ENCODE measurements at regions not wholly inside any gene's neighbourhood (a gene's known extent, or its start where the extent isn't known, plus 50 kb on each side); places are given as distances from the start of the nearest gene placed in this dataset.

- no peak overlapping the region for H2BK15ac ChIP-seq (replicated peaks; ENCODE audit: low read depth)
- no CpG with 5 or more reads among the region's 1 CpG for WGBS (ENCODE audit: extremely low coverage, insufficient coverage, low lambda C conversion rate)
- H3K4me1 ChIP-seq (ENCODE audit: control insufficient read depth, low read depth, low read length): no peaks in the 10 kb centered on the region
These were observed 737.9 kb downstream of the MECOM start for GRCh38 chr3:168925568-168925967.

GRCh38 chr3:168914662-168915061, 748.9 kb downstream of the MECOM start:
- H3K4me2 ChIP-seq (ENCODE audit: low read length): no peak overlapping the region
- no CpG with 5 or more reads among the region's 1 CpG for WGBS (ENCODE audit: extremely low coverage, insufficient coverage, low lambda C conversion rate)
- no peak overlapping the region for H4K5ac ChIP-seq (ENCODE audit: low read length)
- no peak overlapping the region for H2BK15ac ChIP-seq (replicated peaks; ENCODE audit: low read depth)
- no peak overlapping the region for H3K9ac ChIP-seq (ENCODE audit: low read length)
- no peaks in the 10 kb centered on the region for H3K79me2 ChIP-seq (ENCODE audit: control insufficient read depth, insufficient read depth, low read length)
- no peak overlapping the region for H3K4ac ChIP-seq (ENCODE audit: low read depth, low read length)
- peak; percentile 14 for DNase-seq
- H3K23ac ChIP-seq (ENCODE audit: low read length): no peak overlapping the region
- no peaks in the 10 kb centered on the region for H3K36me3 ChIP-seq (ENCODE audit: control insufficient read depth, insufficient read depth, low read length)
- H3K79me1 ChIP-seq (ENCODE audit: low read length): no peaks in the 10 kb centered on the region
- no peak overlapping the region for H3K4me3 ChIP-seq (ENCODE audit: low read length)
- no peak overlapping the region for H4K8ac ChIP-seq (ENCODE audit: low read depth, low read length)
- H3K27me3 ChIP-seq (ENCODE audit: insufficient read depth, low read length, poor library complexity): no peaks in the 10 kb centered on the region
- no peak overlapping the region for H3K27ac ChIP-seq (ENCODE audit: low read depth, low read length)
- no peaks in the 10 kb centered on the region for H3K4me1 ChIP-seq (ENCODE audit: control insufficient read depth, low read depth, low read length)
- H3K18ac ChIP-seq (ENCODE audit: low read length): no peak overlapping the region
- H2AK5ac ChIP-seq (ENCODE audit: low read length): no peak overlapping the region
- H3K56ac ChIP-seq (ENCODE audit: low read length): no peak overlapping the region
- H2BK5ac ChIP-seq (ENCODE audit: low read length): no peak overlapping the region
- H2BK120ac ChIP-seq (ENCODE audit: low read depth, low read length): no peak overlapping the region

More at GRCh38 chr3:168925568-168925967, 737.9 kb downstream of the MECOM start:
- H4K8ac ChIP-seq (ENCODE audit: low read depth, low read length): no peak overlapping the region
- no peak overlapping the region for H3K56ac ChIP-seq (ENCODE audit: low read length)
- no peak overlapping the region for H3K27ac ChIP-seq (ENCODE audit: low read depth, low read length)
- no peak overlapping the region for H2BK120ac ChIP-seq (ENCODE audit: low read depth, low read length)
- H3K9ac ChIP-seq (ENCODE audit: low read length): no peak overlapping the region
- no peaks in the 10 kb centered on the region for H3K36me3 ChIP-seq (ENCODE audit: control insufficient read depth, insufficient read depth, low read length)
- no peaks in the 10 kb centered on the region for H3K79me2 ChIP-seq (ENCODE audit: control insufficient read depth, insufficient read depth, low read length)
- H3K4ac ChIP-seq (ENCODE audit: low read depth, low read length): no peak overlapping the region
- H3K79me1 ChIP-seq (ENCODE audit: low read length): no peaks in the 10 kb centered on the region
- no peak overlapping the region for H3K18ac ChIP-seq (ENCODE audit: low read length)
- H3K4me3 ChIP-seq (ENCODE audit: low read length): no peak overlapping the region
- H3K23ac ChIP-seq (ENCODE audit: low read length): no peak overlapping the region
- no peak for DNase-seq
- H3K4me2 ChIP-seq (ENCODE audit: low read length): no peak overlapping the region
- no peaks in the 10 kb centered on the region for H3K27me3 ChIP-seq (ENCODE audit: insufficient read depth, low read length, poor library complexity)
- no peak overlapping the region for H2AK5ac ChIP-seq (ENCODE audit: low read length)
- H4K5ac ChIP-seq (ENCODE audit: low read length): no peak overlapping the region
- H2BK5ac ChIP-seq (ENCODE audit: low read length): no peak overlapping the region

GRCh38 chr3:168909260-168909659, 754.3 kb downstream of the MECOM start:
- no peak overlapping the region for H2AK5ac ChIP-seq (ENCODE audit: low read length)
- no peak overlapping the region for H3K9ac ChIP-seq (ENCODE audit: low read length)
- no peak for DNase-seq
- H3K36me3 ChIP-seq (ENCODE audit: control insufficient read depth, insufficient read depth, low read length): no peaks in the 10 kb centered on the region
- no peak overlapping the region for H3K4ac ChIP-seq (ENCODE audit: low read depth, low read length)
- H3K4me1 ChIP-seq (ENCODE audit: control insufficient read depth, low read depth, low read length): no peaks in the 10 kb centered on the region
- no peak overlapping the region for H3K27ac ChIP-seq (ENCODE audit: low read depth, low read length)
- H3K4me3 ChIP-seq (ENCODE audit: low read length): no peak overlapping the region
- no peak overlapping the region for H2BK120ac ChIP-seq (ENCODE audit: low read depth, low read length)
- H2BK5ac ChIP-seq (ENCODE audit: low read length): no peak overlapping the region
- no peaks in the 10 kb centered on the region for H3K27me3 ChIP-seq (ENCODE audit: insufficient read depth, low read length, poor library complexity)
- no peak overlapping the region for H3K23ac ChIP-seq (ENCODE audit: low read length)
- no peak overlapping the region for H3K56ac ChIP-seq (ENCODE audit: low read length)
- H4K5ac ChIP-seq (ENCODE audit: low read length): no peak overlapping the region
- H3K79me2 ChIP-seq (ENCODE audit: control insufficient read depth, insufficient read depth, low read length): no peaks in the 10 kb centered on the region
- H3K4me2 ChIP-seq (ENCODE audit: low read length): no peak overlapping the region
- H2BK15ac ChIP-seq (replicated peaks; ENCODE audit: low read depth): no peak overlapping the region
- no CpG with 5 or more reads among the region's 1 CpG for WGBS (ENCODE audit: extremely low coverage, insufficient coverage, low lambda C conversion rate)
- no peaks in the 10 kb centered on the region for H3K79me1 ChIP-seq (ENCODE audit: low read length)
- H4K8ac ChIP-seq (ENCODE audit: low read depth, low read length): no peak overlapping the region
- no peak overlapping the region for H3K18ac ChIP-seq (ENCODE audit: low read length)

GRCh38 chr3:168895419-168895818, 768.1 kb downstream of the MECOM start:
- Histone ChIP-seq H3K56ac (ENCODE audit: low read length) (no peak overlapping the region), H3K27me3 (ENCODE audit: insufficient read depth, low read length, poor library complexity) (no peaks in the 10 kb centered on the region), H2AK5ac (ENCODE audit: low read length) (no peak overlapping the region), H4K8ac (ENCODE audit: low read depth, low read length) (no peak overlapping the region), H3K4me2 (ENCODE audit: low read length) (no peak overlapping the region), H3K27ac (ENCODE audit: low read depth, low read length) (no peak overlapping the region), H3K23ac (ENCODE audit: low read length) (no peak overlapping the region), H3K4ac (ENCODE audit: low read depth, low read length) (no peak overlapping the region), H2BK15ac (replicated peaks; ENCODE audit: low read depth) (no peak overlapping the region), H3K4me1 (ENCODE audit: control insufficient read depth, low read depth, low read length) (no peaks in the 10 kb centered on the region), H3K4me3 (ENCODE audit: low read length) (no peak overlapping the region), H3K18ac (ENCODE audit: low read length) (no peak overlapping the region), H3K79me2 (ENCODE audit: control insufficient read depth, insufficient read depth, low read length) (no peaks in the 10 kb centered on the region), H3K79me1 (ENCODE audit: low read length) (no peaks in the 10 kb centered on the region), H2BK120ac (ENCODE audit: low read depth, low read length) (no peak overlapping the region), H4K5ac (ENCODE audit: low read length) (no peak overlapping the region), H3K9ac (ENCODE audit: low read length) (no peak overlapping the region), H3K36me3 (ENCODE audit: control insufficient read depth, insufficient read depth, low read length) (no peaks in the 10 kb centered on the region), H2BK5ac (ENCODE audit: low read length) (no peak overlapping the region)
- WGBS (ENCODE audit: extremely low coverage, insufficient coverage, low lambda C conversion rate): no CpG with 5 or more reads among the region's 1 CpG
- DNase-seq: no peak

DNA sequence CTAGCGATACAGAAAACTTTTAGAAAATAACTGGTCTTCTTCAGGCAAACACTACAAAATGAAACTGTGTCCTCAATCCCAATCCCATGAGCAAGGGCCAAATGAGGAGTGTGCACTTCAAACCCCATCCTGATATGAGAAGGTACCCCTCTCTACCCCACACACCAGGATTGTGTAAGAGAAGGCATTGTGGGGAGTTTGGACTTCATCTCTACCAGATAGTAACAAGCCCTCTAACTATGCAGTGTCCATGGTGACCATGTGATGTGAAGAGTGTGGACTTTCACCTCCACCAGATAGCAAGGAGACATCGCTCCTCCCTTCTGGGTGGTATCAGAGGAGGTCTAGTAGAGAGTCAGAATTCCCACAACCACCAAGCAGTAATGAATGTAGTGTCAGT, 769.3 kb downstream of the MECOM start:
- H2BK120ac ChIP-seq (ENCODE audit: low read depth, low read length): no peak overlapping the region
- WGBS (ENCODE audit: extremely low coverage, insufficient coverage, low lambda C conversion rate): no CpG with 5 or more reads among the region's 2 CpGs
- H3K18ac ChIP-seq (ENCODE audit: low read length): no peak overlapping the region
- no peak overlapping the region for H3K27ac ChIP-seq (ENCODE audit: low read depth, low read length)
- H3K36me3 ChIP-seq (ENCODE audit: control insufficient read depth, insufficient read depth, low read length): no peaks in the 10 kb centered on the region
- DNase-seq: no peak
- H3K9ac ChIP-seq (ENCODE audit: low read length): no peak overlapping the region
- H3K4ac ChIP-seq (ENCODE audit: low read depth, low read length): no peak overlapping the region
- H4K8ac ChIP-seq (ENCODE audit: low read depth, low read length): no peak overlapping the region
- H3K4me2 ChIP-seq (ENCODE audit: low read length): no peak overlapping the region
- no peak overlapping the region for H2BK5ac ChIP-seq (ENCODE audit: low read length)
- no peak overlapping the region for H3K56ac ChIP-seq (ENCODE audit: low read length)
- no peak overlapping the region for H3K23ac ChIP-seq (ENCODE audit: low read length)
- no peak overlapping the region for H3K4me3 ChIP-seq (ENCODE audit: low read length)
- no peaks in the 10 kb centered on the region for H3K4me1 ChIP-seq (ENCODE audit: control insufficient read depth, low read depth, low read length)
- no peaks in the 10 kb centered on the region for H3K27me3 ChIP-seq (ENCODE audit: insufficient read depth, low read length, poor library complexity)
- no peak overlapping the region for H2BK15ac ChIP-seq (replicated peaks; ENCODE audit: low read depth)
- no peak overlapping the region for H2AK5ac ChIP-seq (ENCODE audit: low read length)
- no peaks in the 10 kb centered on the region for H3K79me1 ChIP-seq (ENCODE audit: low read length)
- no peak overlapping the region for H4K5ac ChIP-seq (ENCODE audit: low read length)
- H3K79me2 ChIP-seq (ENCODE audit: control insufficient read depth, insufficient read depth, low read length): no peaks in the 10 kb centered on the region

- H3K4me1 ChIP-seq (ENCODE audit: control insufficient read depth, low read depth, low read length): no peaks in the 10 kb centered on the region
These were observed 773.8 kb downstream of the MECOM start for GRCh38 chr3:168889666-168890065.

More at GRCh38 chr3:168889666-168890065, 773.8 kb downstream of the MECOM start:
- Histone ChIP-seq H3K56ac (ENCODE audit: low read length) (no peak overlapping the region), H2AK5ac (ENCODE audit: low read length) (no peak overlapping the region), H3K9ac (ENCODE audit: low read length) (no peak overlapping the region), H3K4me3 (ENCODE audit: low read length) (no peak overlapping the region), H4K5ac (ENCODE audit: low read length) (no peak overlapping the region), H3K27ac (ENCODE audit: low read depth, low read length) (no peak overlapping the region), H3K23ac (ENCODE audit: low read length) (no peak overlapping the region), H3K79me1 (ENCODE audit: low read length) (no peaks in the 10 kb centered on the region), H3K36me3 (ENCODE audit: control insufficient read depth, insufficient read depth, low read length) (no peaks in the 10 kb centered on the region), H3K4ac (ENCODE audit: low read depth, low read length) (no peak overlapping the region), H2BK5ac (ENCODE audit: low read length) (no peak overlapping the region), H3K27me3 (ENCODE audit: insufficient read depth, low read length, poor library complexity) (no peaks in the 10 kb centered on the region), H3K79me2 (ENCODE audit: control insufficient read depth, insufficient read depth, low read length) (no peaks in the 10 kb centered on the region), H2BK120ac (ENCODE audit: low read depth, low read length) (no peak overlapping the region), H3K18ac (ENCODE audit: low read length) (no peak overlapping the region), H4K8ac (ENCODE audit: low read depth, low read length) (no peak overlapping the region), H2BK15ac (replicated peaks; ENCODE audit: low read depth) (no peak overlapping the region), H3K4me2 (ENCODE audit: low read length) (no peak overlapping the region)
- peak; percentile 50 for DNase-seq
- WGBS (ENCODE audit: extremely low coverage, insufficient coverage, low lambda C conversion rate): no CpG with 5 or more reads among the region's 1 CpG

All from mesendoderm (in vitro differentiated cells).